ENCODE measurements at regions not wholly inside any gene's neighbourhood (a gene's known extent, or its start where the extent isn't known, plus 50 kb on each side); places are given as distances from the start of the nearest gene placed in this dataset.

- TF ChIP-seq CTCF (conservative IDR thresholded peaks at IDR 0.05; ENCODE audit: low read depth in 2 of 2) (no peak), REST (IDR thresholded peaks at IDR 0.05; ENCODE audit: unreplicated experiment) (no peak), CREB1 (CRISPR knock-in tag; IDR thresholded peaks at IDR 0.05; ENCODE audit: low read depth) (no peak), EZH2phosphoT487 (IDR thresholded peaks at IDR 0.05; ENCODE audit: unreplicated experiment) (no peak)
These were observed 712.9 kb downstream of the NUP35 start for GRCh38 chr2:183837157-183837556.

All from GM23338 (cell line).